ENCODE measurements at regions not wholly inside any gene's neighbourhood (a gene's known extent, or its start where the extent isn't known, plus 50 kb on each side); places are given as distances from the start of the nearest gene placed in this dataset.

GRCh38 chrX:22748093-22748999, 251.4 kb upstream of the DDX53 start:
- Mint-ChIP-seq H3K9me3 (ENCODE audit: low read depth) (no peaks in the 10 kb centered on the region), H3K4me3 (ENCODE audit: low read depth) (no peak overlapping the region), H3K27me3 (no peaks in the 10 kb centered on the region), H3K36me3 (ENCODE audit: insufficient read depth) (no peaks in the 10 kb centered on the region), H3K4me1 (ENCODE audit: low read depth) (peaks cover 2% of the 10 kb centered on the region), H3K27ac (no peak overlapping the region)
- peak; percentile 41 for DNase-seq (ENCODE audit: low spot score, unreplicated experiment)
- TF ChIP-seq CTCF (IDR thresholded peaks at IDR 0.05; ENCODE audit: unreplicated experiment), result peak; percentile 91

- Mint-ChIP-seq H3K27ac (no peak overlapping the region), H3K27me3 (no peaks in the 10 kb centered on the region), H3K9me3 (ENCODE audit: low read depth) (no peaks in the 10 kb centered on the region), H3K4me1 (ENCODE audit: low read depth) (no peaks in the 10 kb centered on the region), H3K4me3 (ENCODE audit: low read depth) (no peak overlapping the region), H3K36me3 (ENCODE audit: insufficient read depth) (no peaks in the 10 kb centered on the region)
- no peak for TF ChIP-seq CTCF (IDR thresholded peaks at IDR 0.05; ENCODE audit: unreplicated experiment)
- no peak for DNase-seq (ENCODE audit: low spot score, unreplicated experiment)
Observed at GRCh38 chrX:22758807-22759481, 240.8 kb upstream of the DDX53 start.

- Mint-ChIP-seq H3K27ac (no peak overlapping the region), H3K4me1 (ENCODE audit: low read depth) (no peaks in the 10 kb centered on the region), H3K36me3 (ENCODE audit: insufficient read depth) (no peaks in the 10 kb centered on the region), H3K9me3 (ENCODE audit: low read depth) (no peaks in the 10 kb centered on the region), H3K27me3 (no peaks in the 10 kb centered on the region), H3K4me3 (ENCODE audit: low read depth) (no peak overlapping the region)
- DNase-seq (ENCODE audit: low spot score, unreplicated experiment), result no peak
- peak; percentile 21 for TF ChIP-seq CTCF (IDR thresholded peaks at IDR 0.05; ENCODE audit: unreplicated experiment)
Observed at GRCh38 chrX:22760513-22761057, 239.2 kb upstream of the DDX53 start.

- no peak overlapping the region for H3K27ac Mint-ChIP-seq
- DNase-seq (ENCODE audit: low spot score, unreplicated experiment), result no peak
- no peak for TF ChIP-seq CTCF (IDR thresholded peaks at IDR 0.05; ENCODE audit: unreplicated experiment)
- H3K27me3 Mint-ChIP-seq, result no peaks in the 10 kb centered on the region
- H3K4me3 Mint-ChIP-seq (ENCODE audit: low read depth), result no peak overlapping the region
- H3K9me3 Mint-ChIP-seq (ENCODE audit: low read depth), result peaks cover 19% of the 10 kb centered on the region
- no peaks in the 10 kb centered on the region for H3K36me3 Mint-ChIP-seq (ENCODE audit: insufficient read depth)
- no peaks in the 10 kb centered on the region for H3K4me1 Mint-ChIP-seq (ENCODE audit: low read depth)
Observed at GRCh38 chrX:22788221-22788620, 211.5 kb upstream of the DDX53 start.

GRCh38 chrX:22795671-22796070, 204.1 kb upstream of the DDX53 start:
- TF ChIP-seq CTCF (IDR thresholded peaks at IDR 0.05; ENCODE audit: unreplicated experiment), result no peak
- H3K9me3 Mint-ChIP-seq (ENCODE audit: low read depth), result peaks cover 12% of the 10 kb centered on the region
- no peak overlapping the region for H3K4me3 Mint-ChIP-seq (ENCODE audit: low read depth)
- no peaks in the 10 kb centered on the region for H3K36me3 Mint-ChIP-seq (ENCODE audit: insufficient read depth)
- no peaks in the 10 kb centered on the region for H3K27me3 Mint-ChIP-seq
- no peak for DNase-seq (ENCODE audit: low spot score, unreplicated experiment)
- no peak overlapping the region for H3K27ac Mint-ChIP-seq
- H3K4me1 Mint-ChIP-seq (ENCODE audit: low read depth), result no peaks in the 10 kb centered on the region

Measured in progenitor cell of endocrine pancreas (in vitro differentiated cells).